ENCODE measurements at regions not wholly inside any gene's neighbourhood (a gene's known extent, or its start where the extent isn't known, plus 50 kb on each side); places are given as distances from the start of the nearest gene placed in this dataset.

GRCh38 chr16:22623351-22623781 is 112.7 kb downstream of the NPIPB5 start:
- Histone ChIP-seq H3K36me3 (ENCODE audit: low read depth, missing control alignments) (no peaks in the 10 kb centered on the region), H3K27ac (no peak overlapping the region), H3K4me3 (no peak overlapping the region), H3K27me3 (no peaks in the 10 kb centered on the region), H3K9me3 (no peaks in the 10 kb centered on the region), H3K4me1 (no peaks in the 10 kb centered on the region)
- WGBS, 2 donors: 76 to 78% methylated on average over 2 of the region's 2 CpGs
- DNase-seq: no peak
- intact Hi-C loops (cut with DNase I; ENCODE audit: low total_unique reads): no loop called here
- TF ChIP-seq CTCF (IDR thresholded peaks at IDR 0.05) (no peak), POLR2A (IDR thresholded peaks at IDR 0.05) (no peak)

- WGBS, 2 donors: 68 to 73% methylated on average over 18 of the region's 18 CpGs
- Histone ChIP-seq H3K27ac (no peak overlapping the region), H3K4me1 (no peaks in the 10 kb centered on the region), H3K4me3 (no peak overlapping the region), H3K36me3 (ENCODE audit: low read depth, missing control alignments) (no peaks in the 10 kb centered on the region), H3K9me3 (no peaks in the 10 kb centered on the region), H3K27me3 (no peaks in the 10 kb centered on the region)
- no peak for DNase-seq
- TF ChIP-seq CTCF (IDR thresholded peaks at IDR 0.05) (no peak), POLR2A (IDR thresholded peaks at IDR 0.05) (no peak)
- intact Hi-C loops (cut with DNase I; ENCODE audit: low total_unique reads): no loop called here
Observed at GRCh38 chr16:22624038-22624799, 113.5 kb downstream of the NPIPB5 start.

GRCh38 chr16:22624800-22625533 is 114.3 kb downstream of the NPIPB5 start:
- no peak overlapping the region for H3K4me3 ChIP-seq
- no peaks in the 10 kb centered on the region for H3K9me3 ChIP-seq
- H3K27ac ChIP-seq: no peak overlapping the region
- no peaks in the 10 kb centered on the region for H3K27me3 ChIP-seq
- TF ChIP-seq CTCF (IDR thresholded peaks at IDR 0.05): no peak
- 84 to 88% methylated on average over 7 of the region's 7 CpGs for WGBS, 2 donors
- H3K4me1 ChIP-seq: no peaks in the 10 kb centered on the region
- intact Hi-C loops (cut with DNase I; ENCODE audit: low total_unique reads): no loop called here
- no peak for DNase-seq
- H3K36me3 ChIP-seq (ENCODE audit: low read depth, missing control alignments): no peaks in the 10 kb centered on the region

- H3K27me3 ChIP-seq: no peaks in the 10 kb centered on the region
- H3K9me3 ChIP-seq: no peaks in the 10 kb centered on the region
- no peaks in the 10 kb centered on the region for H3K4me1 ChIP-seq
- TF ChIP-seq CTCF (IDR thresholded peaks at IDR 0.05): no peak
- TF ChIP-seq POLR2A (IDR thresholded peaks at IDR 0.05): no peak
- intact Hi-C loops (cut with DNase I; ENCODE audit: low total_unique reads): no loop called here
- H3K36me3 ChIP-seq (ENCODE audit: low read depth, missing control alignments): no peaks in the 10 kb centered on the region
- DNase-seq: no peak
- H3K27ac ChIP-seq: no peak overlapping the region
- H3K4me3 ChIP-seq: no peak overlapping the region
- 87% methylated on average over 2 of the region's 2 CpGs for WGBS, 2 donors
Observed at GRCh38 chr16:22625967-22626366, 115.3 kb downstream of the NPIPB5 start.

Measured in testis (tissue), 2 donors.